Trophoblast cell (in vitro differentiated cells and primary cell): ENCODE measurements at regions not wholly inside any gene's neighbourhood (a gene's known extent, or its start where the extent isn't known, plus 50 kb on each side); places are given as distances from the start of the nearest gene placed in this dataset.

Experiments used
- DNase-seq, 2 donors: peaks; one replicate each; pipeline ENCODE4 v3.0.0-alpha.2; 2016
- H2AFZ ChIP-seq: 2 replicates; pipeline ENCODE4 v1.6.1; 2013; ENCODE audit warnings: low read length, moderate library complexity, mild to moderate bottlenecking; ENCODE audit not compliant: insufficient read depth, poor library complexity
- H2AK5ac ChIP-seq: 2 replicates; pipeline ENCODE4 v1.6.1; 2013; ENCODE audit warnings: mild to moderate bottlenecking, low read length
- H2BK120ac ChIP-seq: 2 replicates; pipeline ENCODE4 v1.6.1; 2013; ENCODE audit warnings: low read length, mild to moderate bottlenecking, moderate library complexity; ENCODE audit not compliant: insufficient read depth, poor library complexity
- H2BK12ac ChIP-seq: 2 replicates; pipeline ENCODE4 v1.6.1; 2013; ENCODE audit warnings: mild to moderate bottlenecking, low read length, moderate library complexity
- H2BK5ac ChIP-seq: 2 replicates; pipeline ENCODE4 v1.6.1; 2013; ENCODE audit warnings: low read length, low read depth, moderate library complexity, mild to moderate bottlenecking; ENCODE audit not compliant: poor library complexity
- H3K14ac ChIP-seq: 2 replicates; pipeline ENCODE4 v1.6.1; 2013; ENCODE audit warnings: mild to moderate bottlenecking, low read length
- H3K18ac ChIP-seq: 2 replicates; pipeline ENCODE4 v1.6.1; 2013; ENCODE audit warnings: mild to moderate bottlenecking, low read length
- H3K23ac ChIP-seq: 2 replicates; pipeline ENCODE4 v1.6.1; 2013; ENCODE audit warnings: low read length
- H3K27ac ChIP-seq: 2 replicates; pipeline ENCODE4 v1.5.1; 2013; ENCODE audit warnings: low read depth, mild to moderate bottlenecking, inconsistent platforms, low read length, moderate library complexity
- H3K27me3 ChIP-seq: 2 replicates; pipeline ENCODE4 v1.6.1; 2013; ENCODE audit warnings: inconsistent platforms, mild to moderate bottlenecking, low read length, moderate library complexity; ENCODE audit not compliant: insufficient read depth
- H3K36me3 ChIP-seq, 2 experiments: 1 replicate in 1 of 2; 2 replicates in 1 of 2; pipeline ENCODE4 v1.6.1; 2013; ENCODE audit warnings: low read length in 2 of 2, mild to moderate bottlenecking in 2 of 2, moderate library complexity in 1 of 2; ENCODE audit not compliant: insufficient read depth in 2 of 2, control insufficient read depth in 1 of 2
- H3K4ac ChIP-seq: 2 replicates; pipeline ENCODE4 v1.6.1; 2013; ENCODE audit warnings: low read depth, mild to moderate bottlenecking, low read length, moderate library complexity
- H3K4me1 ChIP-seq, 2 experiments: 1 replicate in 1 of 2; 2 replicates in 1 of 2; pipeline ENCODE4 v1.6.1; 2013; ENCODE audit warnings: low read length in 2 of 2, mild to moderate bottlenecking in 2 of 2, moderate library complexity in 1 of 2; ENCODE audit not compliant: insufficient read depth in 2 of 2, control insufficient read depth in 1 of 2
- H3K4me2 ChIP-seq: 2 replicates; pipeline ENCODE4 v1.6.1; 2013; ENCODE audit warnings: inconsistent platforms, mild to moderate bottlenecking, low read length, moderate library complexity
- H3K4me3 ChIP-seq: 2 replicates; pipeline ENCODE4 v1.5.1; 2013; ENCODE audit warnings: mild to moderate bottlenecking, low read depth, low read length, inconsistent platforms
- H3K79me1 ChIP-seq: one replicate; pipeline ENCODE4 v1.6.1; 2013; ENCODE audit warnings: low read length
- H3K79me2 ChIP-seq: 2 replicates; pipeline ENCODE4 v1.6.1; 2013; ENCODE audit warnings: low read length, mild to moderate bottlenecking; ENCODE audit not compliant: control insufficient read depth, insufficient read depth, poor library complexity
- H3K9ac ChIP-seq: 2 replicates; pipeline ENCODE4 v1.6.1; 2013; ENCODE audit warnings: mild to moderate bottlenecking, low read length
- H3K9me3 ChIP-seq: 2 replicates; pipeline ENCODE4 v1.6.1; 2013; ENCODE audit warnings: low read depth, mild to moderate bottlenecking, control low read depth, inconsistent platforms, low read length; ENCODE audit not compliant: insufficient read depth
- H4K12ac ChIP-seq: 2 replicates; pipeline ENCODE4 v1.6.1; 2013; ENCODE audit warnings: low read depth, mild to moderate bottlenecking, low read length, moderate library complexity
- H4K8ac ChIP-seq: 2 replicates; pipeline ENCODE4 v1.6.1; 2013; ENCODE audit warnings: low read depth, mild to moderate bottlenecking, low read length, moderate library complexity
- H4K91ac ChIP-seq: one replicate; pipeline ENCODE4 v1.6.1; 2013; ENCODE audit warnings: low read depth, mild to moderate bottlenecking, low read length, moderate library complexity
- WGBS: extraction: QIAGEN DNeasy Blood & Tissue Kit; methylation state at CpG from one replicate; pipeline ENCODE4 v1.1.7; 2013; ENCODE audit warnings: missing lambda C conversion rate; ENCODE audit not compliant: insufficient read length, insufficient coverage; ENCODE audit errors: extremely low coverage; 5-methylcytosine and 5-hydroxymethylcytosine counted together

DNA sequence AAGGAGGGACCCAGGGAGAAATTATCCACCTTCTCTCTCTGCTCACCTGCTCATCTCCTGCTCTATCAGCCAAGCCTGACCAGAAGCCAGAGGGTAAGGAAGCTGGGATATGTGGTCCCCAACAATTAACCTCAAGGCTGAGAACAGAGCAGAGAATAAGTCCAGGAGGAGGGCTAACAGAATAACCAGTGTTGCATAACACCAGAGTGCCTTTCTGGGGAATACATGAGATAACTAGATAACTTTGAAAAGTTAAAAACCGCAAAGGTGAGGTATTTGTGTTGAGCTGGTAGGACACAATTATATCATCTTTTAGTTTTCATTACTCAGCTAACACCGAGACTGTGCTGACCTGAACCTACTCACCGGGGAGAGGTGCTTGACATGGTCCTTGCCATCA lies 180.8 kb downstream of the SALL1 start:
- WGBS: no CpG with 5 or more reads among the region's 3 CpGs
- Histone ChIP-seq H4K8ac (no peak overlapping the region), H2BK5ac (no peak overlapping the region), H3K27ac (no peak overlapping the region), H2BK12ac (no peak overlapping the region), H4K12ac (no peak overlapping the region), H3K4me2 (no peak overlapping the region), H3K4me3 (no peak overlapping the region), H3K79me1 (no peaks in the 10 kb centered on the region), H3K4ac (no peak overlapping the region), H3K79me2 (no peaks in the 10 kb centered on the region), H3K4me1 (no peaks in the 10 kb centered on the region), H4K91ac (no peak overlapping the region), H2AFZ (no peak overlapping the region), H3K27me3 (no peaks in the 10 kb centered on the region), H3K9ac (no peak overlapping the region), H3K9me3 (peaks cover 2% of the 10 kb centered on the region), H3K14ac (no peak overlapping the region), H3K36me3 (no peaks in the 10 kb centered on the region), H2AK5ac (no peak overlapping the region), H3K23ac (no peak overlapping the region), H2BK120ac (no peak overlapping the region), H3K18ac (no peak overlapping the region)
- DNase-seq: no peak

DNA sequence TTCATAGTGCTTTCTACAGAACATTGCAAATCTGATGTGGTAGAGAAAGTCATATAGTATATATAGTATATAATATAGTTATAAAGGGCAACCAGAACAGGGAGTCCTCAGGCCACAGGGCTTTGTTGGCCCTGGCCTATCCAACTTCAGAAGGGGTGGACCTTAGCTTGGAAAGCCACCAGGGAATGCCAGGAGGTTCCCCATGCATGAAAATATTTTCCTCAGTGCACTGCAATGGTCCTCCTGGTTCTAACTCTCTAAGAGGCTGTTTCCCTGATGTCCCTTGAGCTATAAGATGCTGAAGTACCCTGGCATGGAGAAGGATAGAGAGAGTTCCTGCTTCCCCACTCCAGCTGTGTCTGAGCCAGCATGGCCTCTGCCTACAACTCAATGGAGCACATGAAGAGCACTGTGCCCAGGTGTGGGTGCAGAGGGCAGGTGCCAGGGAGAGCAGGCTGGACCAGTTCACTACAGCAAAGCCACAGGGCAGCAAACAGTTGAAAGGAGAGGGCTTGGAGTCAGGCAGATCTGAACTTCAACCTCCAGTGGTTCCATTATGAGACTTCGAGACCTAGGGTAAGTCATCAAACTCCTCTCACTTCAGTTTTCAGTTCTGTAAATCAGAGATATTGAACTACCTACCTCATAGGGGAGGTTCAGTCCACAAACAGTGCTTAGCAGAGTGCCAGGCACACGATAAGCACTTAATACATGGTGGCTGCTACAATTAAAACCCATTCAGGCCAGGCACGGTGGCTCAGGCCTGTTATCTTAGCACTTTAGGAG lies 183.1 kb downstream of the SALL1 start:
- no peak overlapping the region for H2BK12ac ChIP-seq
- H3K9ac ChIP-seq: no peak overlapping the region
- no peaks in the 10 kb centered on the region for H3K27me3 ChIP-seq
- H4K91ac ChIP-seq: no peak overlapping the region
- no peaks in the 10 kb centered on the region for H3K36me3 ChIP-seq
- H2BK120ac ChIP-seq: no peak overlapping the region
- no peak overlapping the region for H2AK5ac ChIP-seq
- H3K4ac ChIP-seq: no peak overlapping the region
- WGBS: no CpG with 5 or more reads among the region's 3 CpGs
- H2AFZ ChIP-seq: no peak overlapping the region
- no peak overlapping the region for H4K12ac ChIP-seq
- no peaks in the 10 kb centered on the region for H3K4me1 ChIP-seq
- H4K8ac ChIP-seq: no peak overlapping the region
- no peak for DNase-seq
- no peaks in the 10 kb centered on the region for H3K9me3 ChIP-seq
- no peak overlapping the region for H3K4me3 ChIP-seq
- no peak overlapping the region for H3K4me2 ChIP-seq
- no peak overlapping the region for H3K27ac ChIP-seq
- no peak overlapping the region for H2BK5ac ChIP-seq
- H3K23ac ChIP-seq: no peak overlapping the region
- no peaks in the 10 kb centered on the region for H3K79me2 ChIP-seq
- H3K79me1 ChIP-seq: no peaks in the 10 kb centered on the region
- H3K18ac ChIP-seq: no peak overlapping the region
- no peak overlapping the region for H3K14ac ChIP-seq

DNA sequence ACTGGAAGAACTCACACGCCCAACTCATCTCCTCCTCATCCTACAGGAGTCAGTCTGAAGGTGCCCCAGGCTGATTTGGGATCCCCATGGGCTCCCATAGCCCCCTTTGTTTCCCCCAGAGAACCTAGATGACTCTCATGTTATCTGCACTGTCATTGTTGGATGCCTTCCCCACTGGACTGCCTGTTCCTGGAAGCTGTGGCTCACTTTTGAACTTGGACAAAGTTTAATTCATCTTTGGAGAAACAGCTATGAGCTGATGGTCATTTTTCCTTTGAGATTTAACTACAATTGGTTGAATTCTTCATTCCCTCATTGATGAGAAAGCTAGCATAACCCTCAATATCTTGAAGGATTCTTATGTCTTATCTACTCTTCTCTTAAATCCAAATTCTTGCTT lies 186.6 kb downstream of the SALL1 start:
- Histone ChIP-seq H3K18ac (no peak overlapping the region), H3K4ac (no peak overlapping the region), H2AFZ (no peak overlapping the region), H2BK120ac (no peak overlapping the region), H3K27me3 (no peaks in the 10 kb centered on the region), H4K8ac (no peak overlapping the region), H4K12ac (no peak overlapping the region), H3K14ac (no peak overlapping the region), H3K4me1 (no peaks in the 10 kb centered on the region), H3K27ac (no peak overlapping the region), H3K9me3 (no peaks in the 10 kb centered on the region), H2BK5ac (no peak overlapping the region), H3K79me2 (no peaks in the 10 kb centered on the region), H3K4me3 (no peak overlapping the region), H3K23ac (no peak overlapping the region), H4K91ac (no peak overlapping the region), H2BK12ac (no peak overlapping the region), H3K4me2 (no peak overlapping the region), H2AK5ac (no peak overlapping the region), H3K36me3 (no peaks in the 10 kb centered on the region), H3K9ac (no peak overlapping the region), H3K79me1 (no peaks in the 10 kb centered on the region)
- WGBS: no CpG with 5 or more reads among the region's 1 CpG
- DNase-seq: no peak

DNA sequence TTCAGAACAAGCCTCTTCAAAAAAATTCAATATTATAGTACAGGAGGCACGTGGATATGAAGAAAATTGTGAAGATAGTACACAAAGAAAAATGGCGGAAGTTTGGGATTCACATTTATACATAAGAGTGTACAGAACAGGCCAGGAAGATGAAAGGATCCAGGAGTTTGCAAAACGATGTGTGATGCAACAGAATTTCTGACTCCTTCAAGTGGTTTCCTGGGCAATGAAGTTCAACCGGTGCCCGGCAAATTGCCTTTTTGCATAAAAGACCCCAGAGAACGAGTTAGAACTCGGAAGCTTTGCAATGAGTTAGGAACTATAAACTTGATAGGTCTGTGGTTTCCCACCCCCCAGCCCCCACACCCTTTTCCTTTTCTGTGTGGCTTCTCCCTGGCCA lies 189.1 kb downstream of the SALL1 start:
- H3K23ac ChIP-seq: no peak overlapping the region
- H3K4me1 ChIP-seq: no peaks in the 10 kb centered on the region
- H3K4me3 ChIP-seq: no peak overlapping the region
- no peaks in the 10 kb centered on the region for H3K27me3 ChIP-seq
- no peak overlapping the region for H4K12ac ChIP-seq
- H3K27ac ChIP-seq: no peak overlapping the region
- no peak overlapping the region for H3K14ac ChIP-seq
- no peaks in the 10 kb centered on the region for H3K36me3 ChIP-seq
- H3K4ac ChIP-seq: no peak overlapping the region
- H2BK12ac ChIP-seq: no peak overlapping the region
- no peaks in the 10 kb centered on the region for H3K9me3 ChIP-seq
- DNase-seq: no peak
- H3K4me2 ChIP-seq: no peak overlapping the region
- no peak overlapping the region for H2AFZ ChIP-seq
- H4K8ac ChIP-seq: no peak overlapping the region
- no peak overlapping the region for H3K9ac ChIP-seq
- H3K79me2 ChIP-seq: no peaks in the 10 kb centered on the region
- no peak overlapping the region for H2BK5ac ChIP-seq
- H4K91ac ChIP-seq: no peak overlapping the region
- H3K79me1 ChIP-seq: no peaks in the 10 kb centered on the region
- no peak overlapping the region for H3K18ac ChIP-seq
- no CpG with 5 or more reads among the region's 7 CpGs for WGBS
- H2AK5ac ChIP-seq: no peak overlapping the region
- H2BK120ac ChIP-seq: no peak overlapping the region
